Breast epithelium (tissue), 3 donors: ENCODE measurements at regions not wholly inside any gene's neighbourhood (a gene's known extent, or its start where the extent isn't known, plus 50 kb on each side); places are given as distances from the start of the nearest gene placed in this dataset.

ENCODE experiments used
- CTCF ChIP-seq, 3 donors: fragments of 450-650 bp; IDR thresholded peaks; one replicate each; pipeline ENCODE4 v1.5.1; 2016 to 2017; ENCODE audit warnings: antibody characterized with exemption in 3 of 3, mild to moderate bottlenecking in 3 of 3, moderate library complexity in 3 of 3
- POLR2AphosphoS5 ChIP-seq, 3 donors: sonication (generic); formaldehyde crosslinking; IDR thresholded peaks; one replicate each; pipeline ENCODE4 v1.6.1; 2017; ENCODE audit warnings: antibody characterized with exemption in 3 of 3

DNA sequence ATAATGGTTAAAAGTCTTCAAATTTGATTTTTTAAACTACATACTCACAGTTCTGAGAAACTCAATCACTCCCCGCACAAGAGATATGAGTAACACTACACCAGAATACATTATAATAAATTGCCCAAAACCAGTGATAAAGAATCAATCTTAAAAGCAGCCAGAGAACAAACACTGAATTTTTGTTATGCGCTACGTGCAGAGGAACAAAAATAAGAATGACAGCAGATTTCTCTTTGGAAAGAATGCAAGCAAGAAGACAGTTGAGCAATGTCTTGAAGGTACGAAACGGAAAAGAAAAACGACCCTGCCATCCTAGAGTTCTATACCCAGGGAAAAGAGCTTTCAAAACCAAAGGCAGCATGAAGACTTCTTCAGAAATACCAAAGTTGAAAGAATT lies 216.7 kb downstream of the TTLL2 start:
- TF ChIP-seq CTCF (IDR thresholded peaks at IDR 0.05) (no peak), POLR2AphosphoS5 (IDR thresholded peaks at IDR 0.05) (no peak)
